HPDE6-E6E7 (cell line): ENCODE measurements at regions not wholly inside any gene's neighbourhood (a gene's known extent, or its start where the extent isn't known, plus 50 kb on each side); places are given as distances from the start of the nearest gene placed in this dataset.

Experiments used
- DNase-seq: peaks from one replicate; pipeline ENCODE4 v3.0.0; 2011; ENCODE audit warnings: missing footprints; ENCODE audit errors: extremely low spot score

GRCh38 chr6:225907-226306, 66.4 kb upstream of the DUSP22 start:
- DNase-seq = no peak

- DNase-seq = no peak
Measured at GRCh38 chr6:226516-227073, 65.7 kb upstream of the DUSP22 start.

- no peak for DNase-seq
Measured at GRCh38 chr6:227074-227782, 65.1 kb upstream of the DUSP22 start.

- DNase-seq = no peak
Measured at GRCh38 chr6:227812-228338, 64.4 kb upstream of the DUSP22 start.

GRCh38 chr6:228881-229651, 63.2 kb upstream of the DUSP22 start:
- no peak for DNase-seq

- no peak for DNase-seq
Measured at GRCh38 chr6:231779-232178, 60.5 kb upstream of the DUSP22 start.

- no peak for DNase-seq
Measured at GRCh38 chr6:232982-233640, 59.2 kb upstream of the DUSP22 start.

- no peak for DNase-seq
Measured at GRCh38 chr6:234706-235372, 57.4 kb upstream of the DUSP22 start.

- DNase-seq = no peak
Measured at GRCh38 chr6:235763-236360, 56.4 kb upstream of the DUSP22 start.

- no peak for DNase-seq
Measured at GRCh38 chr6:236519-236918, 55.8 kb upstream of the DUSP22 start.

GRCh38 chr6:240151-240550, 52.1 kb upstream of the DUSP22 start:
- no peak for DNase-seq

GRCh38 chr6:241336-241865, 50.9 kb upstream of the DUSP22 start:
- no peak for DNase-seq
